DOHH2 (cell line): ENCODE measurements at regions not wholly inside any gene's neighbourhood (a gene's known extent, or its start where the extent isn't known, plus 50 kb on each side); places are given as distances from the start of the nearest gene placed in this dataset.

Experiments
- H3F3A ChIP-seq: fragments of 200-600 bp; sonication (generic), shearing (Covaris generic); 2 replicates; pipeline ENCODE4 v1.6.0; 2016; ENCODE audit warnings: antibody characterized with exemption, mild to moderate bottlenecking; ENCODE audit not compliant: control insufficient read depth, insufficient read depth
- H3K27ac ChIP-seq: fragments of 200-600 bp; sonication (generic); 2 replicates; pipeline ENCODE4 v1.5.1; 2014; ENCODE audit warnings: low read depth, mild to moderate bottlenecking, low read length, moderate library complexity
- H3K27me3 ChIP-seq: fragments of 200-600 bp; sonication (generic); 2 replicates; pipeline ENCODE4 v1.6.1; 2014; ENCODE audit warnings: mild to moderate bottlenecking, low read length, mixed read lengths; ENCODE audit not compliant: control insufficient read depth
- H3K36me3 ChIP-seq: fragments of 200-600 bp; sonication (generic); 2 replicates; pipeline ENCODE4 v1.6.1; 2014; ENCODE audit warnings: mild to moderate bottlenecking, low read length, moderate library complexity, mixed read lengths; ENCODE audit not compliant: control insufficient read depth
- H3K4me1 ChIP-seq: fragments of 200-600 bp; sonication (generic); 2 replicates; pipeline ENCODE4 v1.6.1; 2014; ENCODE audit warnings: mild to moderate bottlenecking, low read length, mixed read lengths; ENCODE audit not compliant: control insufficient read depth
- H3K4me2 ChIP-seq: fragments of 200-600 bp; sonication (generic); 2 replicates; pipeline ENCODE4 v1.6.0; 2014; ENCODE audit warnings: mild to moderate bottlenecking, low read length, moderate library complexity
- H3K4me3 ChIP-seq: fragments of 200-600 bp; sonication (generic); 2 replicates; pipeline ENCODE4 v1.5.1; 2014; ENCODE audit warnings: mild to moderate bottlenecking, low read length, mixed read lengths
- H3K79me2 ChIP-seq: fragments of 200-600 bp; sonication (generic); 2 replicates; pipeline ENCODE4 v1.6.1; 2014; ENCODE audit warnings: mild to moderate bottlenecking, low read length, mixed read lengths; ENCODE audit not compliant: control insufficient read depth
- H3K9me2 ChIP-seq: fragments of 200-600 bp; sonication (generic); replicated peaks from 2 replicates; pipeline ENCODE4 v1.6.1; 2014; ENCODE audit warnings: mild to moderate bottlenecking, low read length, mixed read lengths; ENCODE audit not compliant: control insufficient read depth
- H3K9me3 ChIP-seq: fragments of 200-600 bp; sonication (generic); 2 replicates; pipeline ENCODE4 v1.6.1; 2014; ENCODE audit warnings: antibody characterized with exemption, low read length, mixed read lengths; ENCODE audit not compliant: control insufficient read depth, insufficient read depth
- H4K20me1 ChIP-seq: fragments of 200-600 bp; sonication (generic); 2 replicates; pipeline ENCODE4 v1.6.0; 2014; ENCODE audit warnings: low read depth, mild to moderate bottlenecking, antibody characterized with exemption, low read length, moderate library complexity; ENCODE audit not compliant: control insufficient read depth, insufficient read depth
- CTCF ChIP-seq: fragments of 200-600 bp; sonication (generic); IDR thresholded peaks from one replicate; pipeline ENCODE4 v1.5.1; 2014; ENCODE audit warnings: antibody characterized with exemption, mild to moderate bottlenecking, low read depth, low read length; ENCODE audit not compliant: poor library complexity, severe bottlenecking
- EZH2phosphoT487 ChIP-seq: fragments of 200-600 bp; sonication (generic); IDR thresholded peaks from 2 replicates; pipeline ENCODE4 v1.6.1; 2017; ENCODE audit warnings: borderline replicate concordance, mild to moderate bottlenecking, antibody characterized with exemption, low read length, moderate library complexity, mixed read lengths

GRCh38 chr2:104026725-104027124 lies 827.2 kb upstream of the POU3F3 start:
- TF ChIP-seq CTCF (no peak), EZH2phosphoT487 (no peak)
- Histone ChIP-seq H3K36me3 (no peaks in the 10 kb centered on the region), H3K4me2 (no peak overlapping the region), H3K4me3 (no peak overlapping the region), H3K9me3 (peaks cover 3% of the 10 kb centered on the region; the same call in 1 of the 2 replicates), H3K4me1 (peaks cover 12% of the 10 kb centered on the region), H3K79me2 (no peaks in the 10 kb centered on the region), H3K27ac (no peak overlapping the region), H3F3A (no peaks in the 10 kb centered on the region), H3K27me3 (no peaks in the 10 kb centered on the region), H3K9me2 (no peaks in the 10 kb centered on the region), H4K20me1 (no peaks in the 10 kb centered on the region)

GRCh38 chr2:104027321-104027720 lies 826.6 kb upstream of the POU3F3 start:
- Histone ChIP-seq H3K4me2 (no peak overlapping the region), H3K4me1 (peaks cover 12% of the 10 kb centered on the region)

GRCh38 chr2:104028061-104028460 lies 825.9 kb upstream of the POU3F3 start:
- H3K4me2 ChIP-seq: no peak overlapping the region
- no peaks in the 10 kb centered on the region for H4K20me1 ChIP-seq
- TF ChIP-seq EZH2phosphoT487 (no peak), CTCF (no peak)
- no peak overlapping the region for H3K4me3 ChIP-seq
- H3K36me3 ChIP-seq: no peaks in the 10 kb centered on the region
- H3K9me3 ChIP-seq: peaks cover 3% of the 10 kb centered on the region; the same call in 1 of the 2 replicates
- H3K27ac ChIP-seq: no peak overlapping the region
- no peaks in the 10 kb centered on the region for H3K27me3 ChIP-seq
- H3K4me1 ChIP-seq: peaks cover 13% of the 10 kb centered on the region
- H3K79me2 ChIP-seq: no peaks in the 10 kb centered on the region
- H3F3A ChIP-seq: no peaks in the 10 kb centered on the region
- no peaks in the 10 kb centered on the region for H3K9me2 ChIP-seq

More at GRCh38 chr2:104027321-104027720, 826.6 kb upstream of the POU3F3 start:
- TF ChIP-seq CTCF (no peak), EZH2phosphoT487 (no peak)
- Histone ChIP-seq H3K36me3 (no peaks in the 10 kb centered on the region), H3K9me2 (no peaks in the 10 kb centered on the region), H3K27ac (no peak overlapping the region), H4K20me1 (no peaks in the 10 kb centered on the region), H3F3A (no peaks in the 10 kb centered on the region), H3K79me2 (no peaks in the 10 kb centered on the region), H3K9me3 (peaks cover 3% of the 10 kb centered on the region; the same call in 1 of the 2 replicates), H3K4me3 (no peak overlapping the region), H3K27me3 (no peaks in the 10 kb centered on the region)
